Ectodermal cell (in vitro differentiated cells): ENCODE measurements at regions not wholly inside any gene's neighbourhood (a gene's known extent, or its start where the extent isn't known, plus 50 kb on each side); places are given as distances from the start of the nearest gene placed in this dataset.

Source experiments
- H3K27ac ChIP-seq: 2 replicates; pipeline ENCODE4 v1.7.0; 2013; ENCODE audit warnings: mild to moderate bottlenecking, low read depth, low read length; ENCODE audit not compliant: insufficient read depth, poor library complexity, severe bottlenecking
- H3K27me3 ChIP-seq: 2 replicates; pipeline ENCODE4 v1.7.0; 2013; ENCODE audit warnings: mild to moderate bottlenecking, low read length; ENCODE audit not compliant: insufficient read depth, control insufficient read depth, poor library complexity, severe bottlenecking
- H3K36me3 ChIP-seq: one replicate; pipeline ENCODE4 v1.7.0; 2013; ENCODE audit warnings: low read length; ENCODE audit not compliant: control insufficient read depth, insufficient read depth
- H3K4me1 ChIP-seq: one replicate; pipeline ENCODE4 v1.7.0; 2013; ENCODE audit warnings: low read length; ENCODE audit not compliant: control insufficient read depth, insufficient read depth
- H3K4me3 ChIP-seq: 2 replicates; pipeline ENCODE4 v1.7.0; 2013; ENCODE audit warnings: low read depth, low read length, control low read depth; ENCODE audit not compliant: insufficient read depth
- H3K9me3 ChIP-seq: 2 replicates; pipeline ENCODE4 v1.7.0; 2013; ENCODE audit warnings: mild to moderate bottlenecking, low read length, moderate library complexity; ENCODE audit not compliant: control insufficient read depth
- WGBS, 2 experiments: methylation state at CpG; one replicate each; pipeline ENCODE4 v1.1.7; 2013; ENCODE audit warnings: missing lambda C conversion rate in 2 of 2; 5-methylcytosine and 5-hydroxymethylcytosine counted together

GRCh38 chr2:167480986-167481309, 592.7 kb downstream of the XIRP2 start:
- whole genome bisulfite sequencing, 2 experiments, result 63 to 92% methylated on average over 1 of the region's 2 CpGs
- no peak overlapping the region for H3K27ac ChIP-seq

GRCh38 chr2:167480232-167480985, 592.1 kb downstream of the XIRP2 start:
- Histone ChIP-seq H3K4me3 (no peak overlapping the region), H3K9me3 (no peaks in the 10 kb centered on the region), H3K27ac (no peak overlapping the region), H3K36me3 (no peaks in the 10 kb centered on the region), H3K27me3 (no peaks in the 10 kb centered on the region), H3K4me1 (no peaks in the 10 kb centered on the region)
- 83 to 88% methylated on average over 6 of the region's 6 CpGs for WGBS, 2 experiments

More at GRCh38 chr2:167480986-167481309, 592.7 kb downstream of the XIRP2 start:
- H3K36me3 ChIP-seq, result no peaks in the 10 kb centered on the region
- no peaks in the 10 kb centered on the region for H3K27me3 ChIP-seq
- H3K4me1 ChIP-seq, result no peaks in the 10 kb centered on the region
- no peaks in the 10 kb centered on the region for H3K9me3 ChIP-seq
- H3K4me3 ChIP-seq, result no peak overlapping the region

GRCh38 chr2:167478196-167478595, 589.9 kb downstream of the XIRP2 start:
- Histone ChIP-seq H3K27me3 (no peaks in the 10 kb centered on the region), H3K4me3 (no peak overlapping the region), H3K27ac (no peak overlapping the region), H3K36me3 (no peaks in the 10 kb centered on the region), H3K4me1 (no peaks in the 10 kb centered on the region), H3K9me3 (no peaks in the 10 kb centered on the region)
- WGBS, 2 experiments, result 86 to 97% methylated on average over 3 of the region's 3 CpGs

GRCh38 chr2:167475791-167476190, 587.5 kb downstream of the XIRP2 start:
- Histone ChIP-seq H3K9me3 (no peaks in the 10 kb centered on the region), H3K36me3 (no peaks in the 10 kb centered on the region), H3K4me1 (no peaks in the 10 kb centered on the region), H3K27me3 (no peaks in the 10 kb centered on the region), H3K4me3 (no peak overlapping the region), H3K27ac (no peak overlapping the region)
- 86 to 91% methylated on average over 2 of the region's 2 CpGs for WGBS, 2 experiments

- no peaks in the 10 kb centered on the region for H3K9me3 ChIP-seq
- no peak overlapping the region for H3K4me3 ChIP-seq
- H3K27ac ChIP-seq, result no peak overlapping the region
- no peaks in the 10 kb centered on the region for H3K36me3 ChIP-seq
- H3K27me3 ChIP-seq, result no peaks in the 10 kb centered on the region
- H3K4me1 ChIP-seq, result no peaks in the 10 kb centered on the region
These were observed 583.5 kb downstream of the XIRP2 start for GRCh38 chr2:167471734-167472133.

- Histone ChIP-seq H3K9me3 (no peaks in the 10 kb centered on the region), H3K27me3 (no peaks in the 10 kb centered on the region), H3K4me3 (no peak overlapping the region), H3K4me1 (no peaks in the 10 kb centered on the region), H3K27ac (no peak overlapping the region), H3K36me3 (no peaks in the 10 kb centered on the region)
These were observed 583.1 kb downstream of the XIRP2 start for GRCh38 chr2:167471332-167471731.

- H3K4me3 ChIP-seq, result no peak overlapping the region
- no peaks in the 10 kb centered on the region for H3K27me3 ChIP-seq
- no peak overlapping the region for H3K27ac ChIP-seq
- no peaks in the 10 kb centered on the region for H3K4me1 ChIP-seq
- H3K36me3 ChIP-seq, result no peaks in the 10 kb centered on the region
- no peaks in the 10 kb centered on the region for H3K9me3 ChIP-seq
- 94 to 100% methylated on average over 3 of the region's 3 CpGs for WGBS, 2 experiments
These were observed 574.1 kb downstream of the XIRP2 start for GRCh38 chr2:167462379-167462778.

- no peaks in the 10 kb centered on the region for H3K27me3 ChIP-seq
- no peak overlapping the region for H3K4me3 ChIP-seq
- 93% methylated on average over 13 of the region's 13 CpGs for WGBS, 2 experiments
- H3K9me3 ChIP-seq, result no peaks in the 10 kb centered on the region
- H3K27ac ChIP-seq, result no peak overlapping the region
- no peaks in the 10 kb centered on the region for H3K4me1 ChIP-seq
- no peaks in the 10 kb centered on the region for H3K36me3 ChIP-seq
These were observed 565.8 kb downstream of the XIRP2 start for GRCh38 chr2:167454036-167454435.

- 84 to 93% methylated on average over 9 of the region's 9 CpGs for WGBS, 2 experiments
- no peaks in the 10 kb centered on the region for H3K27me3 ChIP-seq
- H3K27ac ChIP-seq, result no peak overlapping the region
- H3K4me1 ChIP-seq, result no peaks in the 10 kb centered on the region
- no peak overlapping the region for H3K4me3 ChIP-seq
- no peaks in the 10 kb centered on the region for H3K36me3 ChIP-seq
- H3K9me3 ChIP-seq, result no peaks in the 10 kb centered on the region
These were observed 563.4 kb downstream of the XIRP2 start for GRCh38 chr2:167451496-167452289.

GRCh38 chr2:167450364-167450763, 562.1 kb downstream of the XIRP2 start:
- no peak overlapping the region for H3K4me3 ChIP-seq
- no peaks in the 10 kb centered on the region for H3K4me1 ChIP-seq
- no peaks in the 10 kb centered on the region for H3K9me3 ChIP-seq
- H3K27me3 ChIP-seq, result no peaks in the 10 kb centered on the region
- H3K27ac ChIP-seq, result no peak overlapping the region
- H3K36me3 ChIP-seq, result no peaks in the 10 kb centered on the region
